ENCODE measurements at regions not wholly inside any gene's neighbourhood (a gene's known extent, or its start where the extent isn't known, plus 50 kb on each side); places are given as distances from the start of the nearest gene placed in this dataset.

- TF ChIP-seq CTCF (IDR thresholded peaks at IDR 0.05; ENCODE audit: control insufficient read depth, insufficient read depth, low read depth, low read length, missing control alignments), result no peak
Observed at GRCh38 chr6:119821380-119821779, 471.8 kb upstream of the MAN1A1 start.

GRCh38 chr6:119818876-119819275 lies 469.3 kb upstream of the MAN1A1 start:
- no peak for TF ChIP-seq CTCF (IDR thresholded peaks at IDR 0.05; ENCODE audit: control insufficient read depth, insufficient read depth, low read depth, low read length, missing control alignments)
- no peak for DNase-seq (ENCODE audit: low read depth)
- H3K4me3 ChIP-seq (ENCODE audit: control insufficient read depth, low read depth, low read length), result no peak overlapping the region

More at GRCh38 chr6:119821380-119821779, 471.8 kb upstream of the MAN1A1 start:
- H3K4me3 ChIP-seq (ENCODE audit: control insufficient read depth, low read depth, low read length), result no peak overlapping the region
- DNase-seq (ENCODE audit: low read depth), result no peak

DNA sequence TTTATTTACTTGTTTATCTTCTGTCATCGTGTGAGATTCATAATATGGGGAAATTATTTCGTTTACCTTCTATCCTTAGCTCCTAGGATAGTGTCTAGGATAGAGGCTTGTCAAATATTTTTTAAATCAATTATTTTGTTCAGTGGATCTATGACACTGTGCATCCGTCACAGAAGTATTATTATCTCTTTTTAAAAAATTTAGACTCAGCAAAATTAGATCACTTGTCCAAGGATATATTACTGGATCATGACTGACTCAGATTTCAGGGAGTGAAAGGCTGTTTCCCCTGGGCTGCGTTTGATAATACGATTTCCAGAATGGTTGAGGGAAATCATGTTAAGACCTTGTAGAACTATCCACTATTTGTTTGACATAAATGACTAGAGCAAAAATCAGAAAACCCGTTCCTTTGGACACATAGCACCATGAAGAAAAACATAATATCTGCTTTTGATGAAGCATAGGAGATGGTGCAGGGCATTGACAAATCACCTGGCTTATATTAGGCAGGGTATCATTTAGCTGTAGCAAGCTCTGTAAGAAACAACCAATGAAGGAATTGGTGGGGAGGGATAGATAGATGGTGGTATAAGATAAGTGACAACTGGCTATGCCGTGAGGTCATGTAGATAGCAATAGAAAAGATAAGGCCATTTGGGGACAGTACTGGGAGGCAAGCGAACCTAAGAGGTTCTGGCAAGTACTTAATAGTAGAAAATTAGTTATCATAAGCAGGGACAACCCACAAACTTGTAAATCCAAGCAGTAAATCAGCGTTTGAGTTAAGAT lies 465.2 kb upstream of the MAN1A1 start:
- no peak for TF ChIP-seq CTCF (IDR thresholded peaks at IDR 0.05; ENCODE audit: control insufficient read depth, insufficient read depth, low read depth, low read length, missing control alignments)
- no peak for DNase-seq (ENCODE audit: low read depth)
- no peak overlapping the region for H3K4me3 ChIP-seq (ENCODE audit: control insufficient read depth, low read depth, low read length)

GRCh38 chr6:119802464-119802863 lies 452.9 kb upstream of the MAN1A1 start:
- TF ChIP-seq CTCF (IDR thresholded peaks at IDR 0.05; ENCODE audit: control insufficient read depth, insufficient read depth, low read depth, low read length, missing control alignments), result no peak
- H3K4me3 ChIP-seq (ENCODE audit: control insufficient read depth, low read depth, low read length), result no peak overlapping the region
- no peak for DNase-seq (ENCODE audit: low read depth)

DNA sequence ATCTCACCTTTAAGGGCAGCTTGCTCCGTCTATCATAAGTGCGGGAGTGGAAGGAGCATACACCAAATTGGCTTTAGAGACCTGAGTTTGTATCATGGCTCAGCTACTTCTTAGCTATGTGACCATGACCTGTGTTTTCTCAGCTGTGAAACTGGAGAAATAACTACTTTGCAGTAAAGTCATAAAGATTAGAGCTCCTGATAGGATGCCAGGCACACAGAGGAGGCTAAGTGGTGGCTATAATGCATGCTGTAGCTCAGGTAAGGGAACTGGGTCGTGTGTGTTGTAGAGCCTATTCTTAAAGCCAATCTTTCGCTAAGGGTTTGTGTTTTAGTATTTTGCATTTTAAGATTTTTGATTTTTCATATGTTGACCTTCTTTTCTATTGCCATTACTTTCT lies 451.5 kb upstream of the MAN1A1 start:
- TF ChIP-seq CTCF (IDR thresholded peaks at IDR 0.05; ENCODE audit: control insufficient read depth, insufficient read depth, low read depth, low read length, missing control alignments), result no peak
- no peak for DNase-seq (ENCODE audit: low read depth)
- no peak overlapping the region for H3K4me3 ChIP-seq (ENCODE audit: control insufficient read depth, low read depth, low read length)

- no peak for DNase-seq (ENCODE audit: low read depth)
- TF ChIP-seq CTCF (IDR thresholded peaks at IDR 0.05; ENCODE audit: control insufficient read depth, insufficient read depth, low read depth, low read length, missing control alignments), result no peak
- H3K4me3 ChIP-seq (ENCODE audit: control insufficient read depth, low read depth, low read length), result no peak overlapping the region
Observed at GRCh38 chr6:119800526-119800925, 451.0 kb upstream of the MAN1A1 start.
